Ureter (tissue), 1 donor: ENCODE measurements at regions not wholly inside any gene's neighbourhood (a gene's known extent, or its start where the extent isn't known, plus 50 kb on each side); places are given as distances from the start of the nearest gene placed in this dataset.
"Not testable (repeated sequence)": the region's sequence is repeated elsewhere in the genome, so short reads cannot be mapped to it uniquely, and the experiment has no call there.

Source experiments
- DNase-seq: peaks from one replicate; pipeline ENCODE4 v3.0.0-alpha.2; 2020; ENCODE audit warnings: low spot score
- donor health status: DM: yes; HTN: yes; CAD: no.

- DNase-seq: no peak
Measured at GRCh38 chr1:232139444-232139843, 490.5 kb downstream of the SIPA1L2 start.

GRCh38 chr1:232138044-232138443 lies 491.9 kb downstream of the SIPA1L2 start:
- DNase-seq: no peak

GRCh38 chr1:232137066-232137465 lies 492.9 kb downstream of the SIPA1L2 start:
- DNase-seq: no peak

DNA sequence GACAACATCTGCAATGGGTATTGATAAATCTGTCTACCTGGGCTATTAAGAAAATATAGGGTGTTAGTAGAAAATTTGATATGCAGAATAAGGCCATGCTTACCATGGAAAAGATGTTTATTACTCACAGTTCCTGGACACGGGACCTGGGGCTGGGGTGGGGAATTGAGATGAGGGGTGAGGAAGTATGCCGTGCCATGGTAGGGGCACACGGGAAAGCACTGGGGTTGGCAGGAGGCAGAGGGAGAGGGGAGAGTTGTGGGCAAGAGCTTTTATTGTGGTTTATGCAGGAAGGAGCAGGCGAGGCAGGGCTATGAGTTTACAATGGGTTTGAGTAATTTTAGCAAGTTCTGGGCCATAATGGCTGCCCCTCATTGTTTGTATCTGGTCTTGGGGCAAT lies 493.8 kb downstream of the SIPA1L2 start:
- DNase-seq: no peak

DNA sequence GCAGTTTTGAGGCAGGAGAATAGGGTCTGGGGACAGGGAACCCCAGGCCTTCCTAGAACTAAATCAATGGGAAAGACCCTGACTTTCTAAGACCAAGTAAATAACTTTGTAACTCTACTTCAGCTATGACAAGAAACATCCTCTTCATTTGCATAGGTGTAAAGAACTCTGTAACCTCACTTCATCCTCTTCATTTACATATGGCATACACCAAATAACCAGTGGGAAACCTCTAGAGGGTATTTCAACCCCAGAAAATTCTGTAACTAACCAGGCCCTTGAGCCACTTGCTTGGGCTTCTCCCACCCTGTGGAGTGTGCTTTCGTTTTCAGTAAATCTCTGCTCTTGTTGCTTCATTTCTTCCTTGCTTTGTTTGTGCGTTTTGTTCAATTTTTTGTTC lies 495.6 kb downstream of the SIPA1L2 start:
- no peak for DNase-seq

- no peak for DNase-seq
Measured at GRCh38 chr1:232132572-232132971, 497.4 kb downstream of the SIPA1L2 start.

DNA sequence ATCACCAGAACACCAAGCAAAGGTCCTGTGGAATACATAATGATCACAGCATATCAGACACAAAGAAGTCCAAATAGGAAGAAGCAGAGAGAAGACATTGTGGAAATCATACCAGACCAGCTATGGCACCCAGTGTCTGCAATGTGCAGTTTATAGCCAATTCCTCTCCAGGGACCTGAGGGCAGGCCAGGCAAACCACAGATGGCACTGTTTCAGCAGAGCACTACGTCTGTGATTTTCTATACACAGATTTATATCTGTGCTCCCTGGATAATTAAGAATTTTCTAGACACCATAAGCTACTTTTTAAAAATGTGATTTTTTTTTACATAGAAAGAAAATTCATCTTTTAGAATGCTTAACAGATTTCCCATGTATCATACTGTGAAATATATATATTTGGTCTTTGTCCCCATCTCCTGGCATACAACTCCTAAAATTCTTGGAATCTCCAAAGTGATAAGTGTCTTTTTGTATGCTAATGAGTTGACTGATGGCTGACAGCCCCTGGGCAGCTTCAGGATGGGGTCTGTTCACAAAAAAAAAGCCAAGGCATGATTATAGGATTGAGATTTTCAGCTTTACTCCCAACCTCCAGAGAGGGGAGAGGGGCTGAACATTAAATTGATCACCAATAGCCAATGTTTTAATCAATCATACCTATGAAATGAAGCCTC lies 498.1 kb downstream of the SIPA1L2 start:
- DNase-seq: no peak

DNA sequence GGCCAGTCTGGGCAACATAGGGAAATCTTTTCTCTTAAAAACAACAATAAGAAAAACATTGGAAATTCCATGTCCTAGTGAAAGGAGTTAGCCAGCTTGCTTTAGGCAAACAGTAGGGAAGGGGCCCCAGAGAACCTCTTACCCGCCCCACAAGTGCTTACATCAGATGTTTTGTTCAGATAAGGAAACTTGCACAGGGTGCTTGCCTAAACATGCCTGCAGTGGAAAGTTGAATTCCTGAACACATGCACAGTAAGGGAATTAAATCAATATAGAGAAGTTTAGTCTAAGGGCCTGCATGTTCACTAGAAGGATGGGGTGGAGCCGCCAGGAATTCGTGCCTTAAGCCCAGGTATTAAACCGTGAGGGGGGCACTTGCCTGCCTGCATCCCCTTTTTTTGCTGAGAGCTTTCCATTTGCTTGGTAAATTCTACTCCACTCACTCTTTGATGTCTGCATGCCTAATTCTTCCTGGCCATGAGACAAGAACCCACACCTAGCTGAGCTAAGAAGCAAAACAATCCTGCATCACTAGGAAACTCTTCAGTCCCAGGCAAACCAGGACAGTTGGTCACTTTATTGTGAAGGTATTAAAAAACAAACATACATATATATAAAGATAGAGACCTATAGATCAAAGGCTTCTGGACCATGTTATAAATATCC lies 499.0 kb downstream of the SIPA1L2 start:
- DNase-seq: no peak

GRCh38 chr1:232127190-232127589 lies 500.6 kb downstream of the DISC1 start:
- no peak for DNase-seq

DNA sequence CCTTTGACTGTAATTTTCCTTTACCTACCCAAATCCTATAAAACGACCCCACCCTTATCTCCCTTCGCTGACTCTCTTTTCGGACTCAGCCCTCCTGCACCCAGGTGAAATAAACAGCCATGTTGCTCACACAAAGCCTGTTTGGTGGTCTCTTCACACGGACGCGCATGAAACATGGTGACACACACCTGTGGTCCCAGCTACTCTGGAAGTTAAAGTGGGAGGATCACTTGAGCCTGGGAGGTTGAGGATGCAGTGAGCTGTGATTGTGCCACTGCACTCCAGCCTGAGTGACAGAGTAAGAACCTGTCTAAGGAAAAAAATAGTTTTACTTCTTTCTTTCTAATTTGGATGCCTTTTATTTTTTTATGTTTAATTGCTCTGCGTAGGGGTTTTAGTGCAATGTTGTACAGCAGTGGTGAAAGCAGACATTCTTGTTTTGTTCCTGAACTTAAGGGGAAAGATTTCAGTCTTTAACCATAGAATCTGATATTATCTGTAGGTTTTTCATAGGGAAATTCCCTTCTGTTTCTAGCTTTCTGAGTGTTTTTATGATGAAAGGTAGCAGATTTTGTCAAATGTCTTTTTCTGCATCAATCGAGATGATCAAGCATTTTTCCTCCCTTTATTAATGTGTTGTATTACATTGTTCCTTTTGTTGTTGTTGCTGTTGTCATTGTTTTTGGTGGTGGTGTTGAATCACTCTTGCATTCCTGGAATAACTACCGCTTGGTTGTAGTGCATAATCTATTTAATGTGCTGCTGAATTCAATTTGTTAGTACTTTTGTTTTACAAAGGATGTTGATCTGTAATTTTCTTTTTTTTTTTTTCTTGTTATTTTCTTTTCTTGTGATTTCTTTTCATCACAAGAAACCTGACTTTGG lies 497.4 kb downstream of the DISC1 start:
- no peak for DNase-seq

DNA sequence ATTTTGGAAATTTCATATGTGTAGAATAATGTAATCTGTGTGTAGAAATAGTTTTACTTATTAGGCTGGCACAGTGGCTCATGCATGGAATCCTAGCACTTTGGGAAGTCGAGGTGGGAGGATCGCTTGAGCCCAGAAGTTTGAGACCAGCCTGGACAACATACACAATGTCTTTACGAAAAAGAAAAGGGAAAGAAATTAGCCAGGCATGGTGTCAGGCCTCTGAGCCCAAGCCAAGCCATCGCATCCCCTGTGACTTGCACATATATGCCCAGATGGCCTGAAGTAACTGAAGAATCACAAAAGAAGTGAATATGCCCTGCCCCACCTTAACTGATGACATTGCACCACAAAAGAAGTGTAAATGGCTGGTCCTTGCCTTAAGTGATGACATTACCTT lies 491.3 kb downstream of the DISC1 start:
- not testable (repeated sequence) for DNase-seq

- no peak for DNase-seq
Measured at GRCh38 chr1:232114985-232115384, 488.4 kb downstream of the DISC1 start.

- no peak for DNase-seq
Measured at GRCh38 chr1:232112076-232112475, 485.5 kb downstream of the DISC1 start.

DNA sequence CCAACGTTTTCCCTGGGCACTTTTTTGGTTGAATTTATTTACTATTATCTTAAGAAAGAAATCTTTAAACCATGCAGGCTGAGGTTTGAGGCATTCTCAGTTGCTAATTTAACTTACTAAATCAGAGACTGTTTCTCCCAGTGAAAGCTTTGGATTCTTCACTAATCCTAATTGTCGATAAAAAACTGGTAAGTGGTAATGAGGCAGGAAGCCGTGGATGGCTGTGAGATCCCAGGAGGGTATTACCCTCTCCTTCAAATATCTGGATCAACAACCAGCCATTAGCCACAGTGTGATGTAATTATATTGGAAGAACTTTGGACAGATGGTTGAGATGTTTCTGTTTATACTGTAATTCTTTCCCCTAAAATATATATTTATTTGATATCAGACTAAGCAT lies 485.0 kb downstream of the DISC1 start:
- no peak for DNase-seq

DNA sequence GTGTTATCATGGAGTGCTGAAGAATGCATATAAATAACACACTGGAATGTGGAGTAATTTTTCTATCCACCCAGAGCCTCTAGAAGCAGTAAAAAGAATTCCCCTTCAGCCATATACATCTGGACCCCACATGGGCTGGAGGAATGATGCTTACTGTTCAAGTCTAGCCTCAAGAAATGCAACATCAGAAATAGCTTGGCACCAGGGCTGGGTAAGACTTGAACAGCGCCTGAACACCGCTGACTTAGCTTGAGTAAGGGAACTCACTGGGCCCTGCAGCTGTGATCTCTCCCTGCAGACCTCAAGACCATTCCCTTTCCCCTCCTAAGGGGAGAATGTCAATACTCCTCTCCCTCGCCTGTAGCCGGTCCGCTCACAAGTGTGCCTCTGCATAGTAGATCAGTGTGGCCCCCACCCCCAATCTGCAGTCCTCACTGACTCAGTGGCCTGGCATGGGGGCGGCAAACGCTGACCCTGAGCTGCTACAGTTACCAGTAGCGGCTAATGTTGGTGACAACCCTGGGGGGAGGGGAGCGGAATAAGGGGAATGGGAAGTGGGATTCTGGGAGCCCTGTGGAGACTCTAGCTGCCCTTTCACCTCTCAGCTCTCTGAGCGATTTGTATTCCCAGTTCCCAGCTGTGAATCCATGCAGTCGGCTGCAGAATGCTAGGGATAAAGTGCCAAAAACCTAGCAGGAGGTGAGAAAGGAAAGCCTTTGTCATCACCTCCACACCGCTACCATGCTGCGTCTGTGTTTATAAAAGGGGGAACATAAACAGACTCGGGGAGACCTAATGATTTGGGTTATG lies 483.9 kb downstream of the DISC1 start:
- no peak for DNase-seq

- DNase-seq: no peak
Measured at GRCh38 chr1:232109391-232109790, 482.8 kb downstream of the DISC1 start.

DNA sequence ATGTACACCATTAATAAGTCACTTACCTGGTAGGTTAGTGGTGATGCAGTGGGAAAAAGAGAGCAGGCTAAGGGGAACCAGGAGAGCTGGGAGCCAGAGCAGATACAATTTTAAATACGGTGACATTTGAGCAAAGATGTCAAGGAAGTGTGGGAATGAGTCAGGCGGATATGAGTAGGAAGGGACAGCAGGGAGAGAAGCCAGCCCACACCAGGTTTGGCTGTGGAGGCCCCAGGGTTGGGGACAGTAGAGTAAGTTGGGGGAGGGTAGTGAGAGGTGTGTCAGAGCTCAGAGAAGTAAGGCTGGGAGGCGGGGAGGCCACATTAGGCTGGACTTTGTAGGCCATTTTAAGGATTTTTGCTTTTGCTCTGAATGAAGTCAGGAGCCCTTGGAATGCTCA lies 482.0 kb downstream of the DISC1 start:
- no peak for DNase-seq

DNA sequence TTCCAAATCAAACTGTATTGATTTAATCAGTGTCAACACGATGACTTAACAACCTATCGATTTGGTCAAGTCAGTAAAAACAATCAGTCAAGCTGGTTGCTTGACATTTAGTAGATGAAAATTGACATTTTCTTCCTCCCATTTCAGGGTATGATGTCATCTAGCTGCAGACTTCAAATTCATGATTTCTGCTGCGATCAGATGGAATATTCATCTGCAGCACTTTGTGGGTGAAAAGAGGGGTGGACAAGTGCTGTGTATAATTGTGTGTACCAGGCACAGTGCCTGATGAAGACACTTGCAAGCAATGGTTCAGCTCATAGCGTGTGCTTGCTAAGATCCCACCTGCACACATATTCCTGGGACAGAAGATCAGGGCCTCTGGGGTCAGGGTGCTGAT lies 479.8 kb downstream of the DISC1 start:
- DNase-seq: no peak

DNA sequence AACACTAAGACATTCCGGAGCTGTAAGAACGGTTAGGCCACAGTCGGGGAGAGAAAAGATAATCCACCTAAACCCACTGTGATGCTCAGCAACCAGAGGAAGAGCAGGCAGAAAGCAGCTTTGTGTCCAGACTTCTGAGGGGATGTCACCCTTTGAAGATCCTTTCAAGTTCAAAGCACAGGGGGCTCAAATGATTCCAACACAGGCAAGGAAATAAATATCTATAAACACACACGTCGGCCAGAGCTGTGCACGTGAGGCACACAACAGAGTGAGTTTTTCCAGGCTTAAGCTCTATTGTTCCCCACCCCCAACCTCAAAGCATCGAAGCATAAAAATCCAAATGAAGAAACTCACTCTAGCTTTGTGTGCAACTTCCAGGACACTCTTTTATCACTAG lies 479.0 kb downstream of the DISC1 start:
- DNase-seq: no peak

- no peak for DNase-seq
Measured at GRCh38 chr1:232101231-232101630, 474.6 kb downstream of the DISC1 start.

DNA sequence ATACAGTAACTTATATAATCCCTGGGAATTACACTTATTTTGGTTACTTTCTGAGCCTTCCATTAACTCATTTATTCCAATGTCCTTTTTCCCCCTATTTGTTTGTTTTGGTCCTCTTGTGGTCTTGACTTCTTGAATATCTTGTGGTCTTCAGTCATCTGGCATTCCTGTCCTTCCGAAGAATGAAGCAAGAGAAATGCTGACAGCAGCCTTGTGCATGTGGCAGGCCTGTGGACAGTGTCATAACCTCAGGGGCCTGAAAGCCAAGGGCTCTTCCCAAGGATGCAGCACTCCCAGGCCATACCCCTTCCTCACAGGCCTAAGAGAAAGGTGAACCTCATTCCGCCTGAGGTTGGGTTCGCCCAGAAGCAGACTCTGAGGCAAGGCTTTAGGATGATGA lies 470.2 kb downstream of the DISC1 start:
- DNase-seq: no peak
